ENCODE measurements at regions not wholly inside any gene's neighbourhood (a gene's known extent, or its start where the extent isn't known, plus 50 kb on each side); places are given as distances from the start of the nearest gene placed in this dataset.

- TF ChIP-seq CTCF (conservative IDR thresholded peaks at IDR 0.05 in 1 of 2, IDR thresholded peaks at IDR 0.05 in 1 of 2; ENCODE audit: extremely low read depth in 1 of 2, insufficient read depth in 1 of 2, low read depth in 1 of 2, low read length in 2 of 2) (no peak), EZH2 (IDR thresholded peaks at IDR 0.05; ENCODE audit: borderline replicate concordance, low read length) (no peak)
These were observed 142.8 kb upstream of the MBL2 start for GRCh38 chr10:52915391-52915790.
